ENCODE measurements at regions not wholly inside any gene's neighbourhood (a gene's known extent, or its start where the extent isn't known, plus 50 kb on each side); places are given as distances from the start of the nearest gene placed in this dataset.

GRCh38 chr1:238954865-238955264 lies 431.5 kb upstream of the CHRM3 start:
- no peak for TF ChIP-seq MAX (CRISPR knock-in tag; IDR thresholded peaks at IDR 0.05)
- TF ChIP-seq STAT6 (CRISPR knock-in tag; IDR thresholded peaks at IDR 0.05), result no peak
- TF ChIP-seq, protein P1, sequence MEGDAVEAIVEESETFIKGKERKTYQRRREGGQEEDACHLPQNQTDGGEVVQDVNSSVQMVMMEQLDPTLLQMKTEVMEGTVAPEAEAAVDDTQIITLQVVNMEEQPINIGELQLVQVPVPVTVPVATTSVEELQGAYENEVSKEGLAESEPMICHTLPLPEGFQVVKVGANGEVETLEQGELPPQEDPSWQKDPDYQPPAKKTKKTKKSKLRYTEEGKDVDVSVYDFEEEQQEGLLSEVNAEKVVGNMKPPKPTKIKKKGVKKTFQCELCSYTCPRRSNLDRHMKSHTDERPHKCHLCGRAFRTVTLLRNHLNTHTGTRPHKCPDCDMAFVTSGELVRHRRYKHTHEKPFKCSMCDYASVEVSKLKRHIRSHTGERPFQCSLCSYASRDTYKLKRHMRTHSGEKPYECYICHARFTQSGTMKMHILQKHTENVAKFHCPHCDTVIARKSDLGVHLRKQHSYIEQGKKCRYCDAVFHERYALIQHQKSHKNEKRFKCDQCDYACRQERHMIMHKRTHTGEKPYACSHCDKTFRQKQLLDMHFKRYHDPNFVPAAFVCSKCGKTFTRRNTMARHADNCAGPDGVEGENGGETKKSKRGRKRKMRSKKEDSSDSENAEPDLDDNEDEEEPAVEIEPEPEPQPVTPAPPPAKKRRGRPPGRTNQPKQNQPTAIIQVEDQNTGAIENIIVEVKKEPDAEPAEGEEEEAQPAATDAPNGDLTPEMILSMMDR (IDR thresholded peaks at IDR 0.05 in 2 of 3, conservative IDR thresholded peaks at IDR 0.05 in 1 of 3; ENCODE audit: insufficient read depth in 2 of 3, low read depth in 1 of 3, low read length in 3 of 3), result no peak
- no peak for TF ChIP-seq SMARCC2 (IDR thresholded peaks at IDR 0.05; ENCODE audit: low read depth)
- TF ChIP-seq ZNF3 (CRISPR knock-in tag; IDR thresholded peaks at IDR 0.05), result no peak
- TF ChIP-seq DPF2 (IDR thresholded peaks at IDR 0.05), result no peak
- TF ChIP-seq, protein P2, sequence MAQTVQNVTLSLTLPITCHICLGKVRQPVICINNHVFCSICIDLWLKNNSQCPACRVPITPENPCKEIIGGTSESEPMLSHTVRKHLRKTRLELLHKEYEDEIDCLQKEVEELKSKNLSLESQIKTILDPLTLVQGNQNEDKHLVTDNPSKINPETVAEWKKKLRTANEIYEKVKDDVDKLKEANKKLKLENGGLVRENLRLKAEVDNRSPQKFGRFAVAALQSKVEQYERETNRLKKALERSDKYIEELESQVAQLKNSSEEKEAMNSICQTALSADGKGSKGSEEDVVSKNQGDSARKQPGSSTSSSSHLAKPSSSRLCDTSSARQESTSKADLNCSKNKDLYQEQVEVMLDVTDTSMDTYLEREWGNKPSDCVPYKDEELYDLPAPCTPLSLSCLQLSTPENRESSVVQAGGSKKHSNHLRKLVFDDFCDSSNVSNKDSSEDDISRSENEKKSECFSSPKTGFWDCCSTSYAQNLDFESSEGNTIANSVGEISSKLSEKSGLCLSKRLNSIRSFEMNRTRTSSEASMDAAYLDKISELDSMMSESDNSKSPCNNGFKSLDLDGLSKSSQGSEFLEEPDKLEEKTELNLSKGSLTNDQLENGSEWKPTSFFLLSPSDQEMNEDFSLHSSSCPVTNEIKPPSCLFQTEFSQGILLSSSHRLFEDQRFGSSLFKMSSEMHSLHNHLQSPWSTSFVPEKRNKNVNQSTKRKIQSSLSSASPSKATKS (CRISPR knock-in tag; IDR thresholded peaks at IDR 0.05), result no peak

Measured in K562 (cell line).